ENCODE measurements at regions not wholly inside any gene's neighbourhood (a gene's known extent, or its start where the extent isn't known, plus 50 kb on each side); places are given as distances from the start of the nearest gene placed in this dataset.

DNA sequence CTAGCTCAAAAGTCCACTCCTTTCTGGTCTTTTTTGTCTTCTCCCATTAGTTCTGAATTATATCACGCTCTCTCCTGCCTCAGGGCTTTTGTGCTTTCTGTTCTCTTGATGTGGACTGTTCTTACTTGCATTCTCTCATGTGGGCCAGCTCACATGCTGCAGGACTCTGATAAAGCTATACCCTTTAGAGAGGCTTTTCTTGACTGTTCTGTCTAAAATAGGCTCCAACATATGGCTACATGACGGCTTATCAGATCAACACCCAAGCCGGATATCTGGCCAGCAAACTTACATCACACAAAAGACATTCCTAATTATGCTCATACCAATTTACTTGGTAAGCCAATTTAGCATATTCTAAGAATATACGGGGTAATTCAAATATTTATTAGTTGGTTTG, 1494.5 kb downstream of the TECRL start:
- Histone ChIP-seq H3K9ac (ENCODE audit: low read depth, low read length) (no peak overlapping the region), H2AK5ac (ENCODE audit: low read depth, low read length) (no peak overlapping the region), H4K91ac (ENCODE audit: insufficient read depth, low read depth, low read length) (no peak overlapping the region), H2AFZ (replicated peaks; ENCODE audit: low read length, poor library complexity) (no peak overlapping the region), H3K4me3 (ENCODE audit: insufficient read depth, low read depth, low read length) (no peak overlapping the region), H3K27me3 (ENCODE audit: control insufficient read depth, insufficient read depth, low read length) (no peaks in the 10 kb centered on the region), H3K9me1 (ENCODE audit: insufficient read depth, low read length) (no peaks in the 10 kb centered on the region), H4K8ac (ENCODE audit: low read depth in 2 of 2, low read length in 2 of 2) (no peak overlapping the region), H3K79me1 (ENCODE audit: low read depth in 1 of 2, low read length in 2 of 2) (no peaks in the 10 kb centered on the region), H3K4me2 (ENCODE audit: low read depth, low read length) (no peak overlapping the region), H2AK9ac (replicated peaks; ENCODE audit: low read depth, low read length, poor library complexity) (no peak overlapping the region), H3K9me3 (ENCODE audit: control insufficient read depth, insufficient read depth, low read length) (no peaks in the 10 kb centered on the region), H3K4ac (ENCODE audit: low read depth, low read length) (no peak overlapping the region), H2BK15ac (ENCODE audit: low read depth, low read length) (no peak overlapping the region), H3K4me1 (ENCODE audit: control insufficient read depth, insufficient read depth, low read length) (no peaks in the 10 kb centered on the region), H2BK20ac (ENCODE audit: low read depth, low read length) (no peak overlapping the region), H2BK5ac (ENCODE audit: low read depth, low read length, poor library complexity, severe bottlenecking) (no peak overlapping the region), H4K5ac (ENCODE audit: low read depth, low read length) (no peak overlapping the region), H3K36me3 (ENCODE audit: control insufficient read depth, insufficient read depth, low read length) (no peaks in the 10 kb centered on the region), H3K23ac (ENCODE audit: low read depth, low read length) (no peak overlapping the region), H3K14ac (replicated peaks; ENCODE audit: low read depth, low read length) (no peak overlapping the region), H4K20me1 (ENCODE audit: insufficient read depth, low read length) (no peaks in the 10 kb centered on the region), H3K56ac (ENCODE audit: extremely low read depth, insufficient read depth, low read length) (no peak overlapping the region), H2BK120ac (ENCODE audit: low read depth, low read length) (no peak overlapping the region), H3K18ac (ENCODE audit: low read depth, low read length) (no peak overlapping the region), H3K27ac (ENCODE audit: insufficient read depth, low read length) (no peak overlapping the region)
- POLR2A ChIA-PET (ENCODE audit: unreplicated experiment): no interaction called here
- TF ChIP-seq, protein P1, sequence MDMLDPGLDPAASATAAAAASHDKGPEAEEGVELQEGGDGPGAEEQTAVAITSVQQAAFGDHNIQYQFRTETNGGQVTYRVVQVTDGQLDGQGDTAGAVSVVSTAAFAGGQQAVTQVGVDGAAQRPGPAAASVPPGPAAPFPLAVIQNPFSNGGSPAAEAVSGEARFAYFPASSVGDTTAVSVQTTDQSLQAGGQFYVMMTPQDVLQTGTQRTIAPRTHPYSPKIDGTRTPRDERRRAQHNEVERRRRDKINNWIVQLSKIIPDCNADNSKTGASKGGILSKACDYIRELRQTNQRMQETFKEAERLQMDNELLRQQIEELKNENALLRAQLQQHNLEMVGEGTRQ (IDR thresholded peaks at IDR 0.05; ENCODE audit: low read depth, low read length): no peak
- BruUV-seq (replicated peaks): no TSS peak
- DNase-seq (no peak), ATAC-seq (ENCODE audit: low read depth) (no peak)
- intact Hi-C loops (cut with micrococcal nuclease): no loop called here
- dilution Hi-C loops (cut with HindIII; ENCODE audit: low sequenced_read_pairs, unreplicated experiment): no loop called here
- in situ Hi-C loops (cut with MboI; ENCODE audit: low sequenced_read_pairs): no loop called here
- WGBS, 2 experiments (ENCODE audit: extremely low coverage in 2 of 2, insufficient read length in 1 of 2): no CpG with 5 or more reads among the region's 4 CpGs
- CTCF ChIA-PET: no interaction called here

Data from IMR-90 (cell line).